ENCODE measurements at regions not wholly inside any gene's neighbourhood (a gene's known extent, or its start where the extent isn't known, plus 50 kb on each side); places are given as distances from the start of the nearest gene placed in this dataset.

DNA sequence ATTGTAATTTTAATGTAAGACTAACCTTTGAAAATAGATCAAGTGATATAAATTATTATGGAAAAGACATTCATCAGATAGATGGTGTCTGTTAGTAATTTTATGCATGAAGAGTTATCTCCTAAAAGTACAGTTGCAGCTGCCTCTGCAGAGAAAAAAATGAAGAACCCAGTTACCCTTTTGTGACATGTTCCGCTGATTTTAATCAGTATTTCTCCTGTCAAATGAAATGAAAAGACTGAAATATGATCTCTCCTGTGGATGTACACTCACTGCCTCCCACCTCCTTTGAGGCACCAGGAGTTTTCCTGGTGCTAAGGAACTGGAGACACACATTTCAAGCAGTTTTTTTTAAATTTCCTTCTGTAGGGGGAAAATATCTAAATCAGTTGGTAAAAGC is 277.4 kb downstream of the KIF4B start:
- TF ChIP-seq ZFP3 (CRISPR knock-in tag; IDR thresholded peaks at IDR 0.05) = no peak
- TF ChIP-seq ZFP30 (CRISPR knock-in tag; IDR thresholded peaks at IDR 0.05) = no peak
- TF ChIP-seq, protein P1, sequence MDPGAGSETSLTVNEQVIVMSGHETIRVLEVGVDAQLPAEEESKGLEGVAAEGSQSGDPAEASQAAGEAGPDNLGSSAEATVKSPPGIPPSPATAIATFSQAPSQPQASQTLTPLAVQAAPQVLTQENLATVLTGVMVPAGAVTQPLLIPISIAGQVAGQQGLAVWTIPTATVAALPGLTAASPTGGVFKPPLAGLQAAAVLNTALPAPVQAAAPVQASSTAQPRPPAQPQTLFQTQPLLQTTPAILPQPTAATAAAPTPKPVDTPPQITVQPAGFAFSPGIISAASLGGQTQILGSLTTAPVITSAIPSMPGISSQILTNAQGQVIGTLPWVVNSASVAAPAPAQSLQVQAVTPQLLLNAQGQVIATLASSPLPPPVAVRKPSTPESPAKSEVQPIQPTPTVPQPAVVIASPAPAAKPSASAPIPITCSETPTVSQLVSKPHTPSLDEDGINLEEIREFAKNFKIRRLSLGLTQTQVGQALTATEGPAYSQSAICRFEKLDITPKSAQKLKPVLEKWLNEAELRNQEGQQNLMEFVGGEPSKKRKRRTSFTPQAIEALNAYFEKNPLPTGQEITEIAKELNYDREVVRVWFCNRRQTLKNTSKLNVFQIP (CRISPR knock-in tag; IDR thresholded peaks at IDR 0.05; ENCODE audit: borderline replicate concordance, low read depth) = no peak
- TF ChIP-seq, protein P2, sequence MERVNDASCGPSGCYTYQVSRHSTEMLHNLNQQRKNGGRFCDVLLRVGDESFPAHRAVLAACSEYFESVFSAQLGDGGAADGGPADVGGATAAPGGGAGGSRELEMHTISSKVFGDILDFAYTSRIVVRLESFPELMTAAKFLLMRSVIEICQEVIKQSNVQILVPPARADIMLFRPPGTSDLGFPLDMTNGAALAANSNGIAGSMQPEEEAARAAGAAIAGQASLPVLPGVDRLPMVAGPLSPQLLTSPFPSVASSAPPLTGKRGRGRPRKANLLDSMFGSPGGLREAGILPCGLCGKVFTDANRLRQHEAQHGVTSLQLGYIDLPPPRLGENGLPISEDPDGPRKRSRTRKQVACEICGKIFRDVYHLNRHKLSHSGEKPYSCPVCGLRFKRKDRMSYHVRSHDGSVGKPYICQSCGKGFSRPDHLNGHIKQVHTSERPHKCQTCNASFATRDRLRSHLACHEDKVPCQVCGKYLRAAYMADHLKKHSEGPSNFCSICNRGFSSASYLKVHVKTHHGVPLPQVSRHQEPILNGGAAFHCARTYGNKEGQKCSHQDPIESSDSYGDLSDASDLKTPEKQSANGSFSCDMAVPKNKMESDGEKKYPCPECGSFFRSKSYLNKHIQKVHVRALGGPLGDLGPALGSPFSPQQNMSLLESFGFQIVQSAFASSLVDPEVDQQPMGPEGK (CRISPR knock-in tag; IDR thresholded peaks at IDR 0.05; ENCODE audit: borderline replicate concordance) = no peak
- TF ChIP-seq GLIS3 (CRISPR knock-in tag; IDR thresholded peaks at IDR 0.05) = no peak
- no peak for TF ChIP-seq ARNTL (CRISPR knock-in tag; IDR thresholded peaks at IDR 0.05; ENCODE audit: borderline replicate concordance, low read depth)
- TF ChIP-seq, protein P3, sequence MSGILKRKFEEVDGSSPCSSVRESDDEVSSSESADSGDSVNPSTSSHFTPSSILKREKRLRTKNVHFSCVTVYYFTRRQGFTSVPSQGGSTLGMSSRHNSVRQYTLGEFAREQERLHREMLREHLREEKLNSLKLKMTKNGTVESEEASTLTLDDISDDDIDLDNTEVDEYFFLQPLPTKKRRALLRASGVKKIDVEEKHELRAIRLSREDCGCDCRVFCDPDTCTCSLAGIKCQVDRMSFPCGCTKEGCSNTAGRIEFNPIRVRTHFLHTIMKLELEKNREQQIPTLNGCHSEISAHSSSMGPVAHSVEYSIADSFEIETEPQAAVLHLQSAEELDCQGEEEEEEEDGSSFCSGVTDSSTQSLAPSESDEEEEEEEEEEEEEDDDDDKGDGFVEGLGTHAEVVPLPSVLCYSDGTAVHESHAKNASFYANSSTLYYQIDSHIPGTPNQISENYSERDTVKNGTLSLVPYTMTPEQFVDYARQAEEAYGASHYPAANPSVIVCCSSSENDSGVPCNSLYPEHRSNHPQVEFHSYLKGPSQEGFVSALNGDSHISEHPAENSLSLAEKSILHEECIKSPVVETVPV (CRISPR knock-in tag; IDR thresholded peaks at IDR 0.05) = no peak
- TF ChIP-seq, protein P4, sequence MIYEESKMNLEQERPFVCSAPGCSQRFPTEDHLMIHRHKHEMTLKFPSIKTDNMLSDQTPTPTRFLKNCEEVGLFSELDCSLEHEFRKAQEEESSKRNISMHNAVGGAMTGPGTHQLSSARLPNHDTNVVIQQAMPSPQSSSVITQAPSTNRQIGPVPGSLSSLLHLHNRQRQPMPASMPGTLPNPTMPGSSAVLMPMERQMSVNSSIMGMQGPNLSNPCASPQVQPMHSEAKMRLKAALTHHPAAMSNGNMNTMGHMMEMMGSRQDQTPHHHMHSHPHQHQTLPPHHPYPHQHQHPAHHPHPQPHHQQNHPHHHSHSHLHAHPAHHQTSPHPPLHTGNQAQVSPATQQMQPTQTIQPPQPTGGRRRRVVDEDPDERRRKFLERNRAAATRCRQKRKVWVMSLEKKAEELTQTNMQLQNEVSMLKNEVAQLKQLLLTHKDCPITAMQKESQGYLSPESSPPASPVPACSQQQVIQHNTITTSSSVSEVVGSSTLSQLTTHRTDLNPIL (CRISPR knock-in tag; IDR thresholded peaks at IDR 0.05; ENCODE audit: low read depth) = no peak

Data from SK-N-SH treated with all-trans-retinoic acid at 6 μM for 48 hours (cell line).